Right cardiac atrium (tissue), 5 donors: ENCODE measurements at regions not wholly inside any gene's neighbourhood (a gene's known extent, or its start where the extent isn't known, plus 50 kb on each side); places are given as distances from the start of the nearest gene placed in this dataset.
"Not testable (repeated sequence)": the region's sequence is repeated elsewhere in the genome, so short reads cannot be mapped to it uniquely, and the experiment has no call there.

Experiments
- ATAC-seq, 2 donors: fragments of 200-7000 bp; cut with Tn5 transposase; one replicate each; pipeline versions ENCODE4 v1.8.0 to v1.9.1; 2020; ENCODE audit warnings: moderate library complexity in 2 of 2, mild to moderate bottlenecking in 1 of 2
- DNase-seq, 3 donors: peaks; one replicate each; pipeline ENCODE4 v3.0.0-alpha.2; 2020
- H3K27ac ChIP-seq: one replicate; pipeline ENCODE4 v1.5.1; 2013; ENCODE audit warnings: mild to moderate bottlenecking, low read length, control low read depth, moderate library complexity
- H3K27me3 ChIP-seq: one replicate; pipeline ENCODE4 v1.6.1; 2013; ENCODE audit not compliant: control insufficient read depth, insufficient read depth
- H3K4me1 ChIP-seq: one replicate; pipeline ENCODE4 v1.6.1; 2013; ENCODE audit warnings: low read length; ENCODE audit not compliant: control insufficient read depth, insufficient read depth
- H3K4me3 ChIP-seq: one replicate; pipeline ENCODE4 v1.5.1; 2013; ENCODE audit warnings: low read length, control low read depth
- H3K9me3 ChIP-seq: one replicate; pipeline ENCODE4 v1.6.1; 2013; ENCODE audit warnings: low read length; ENCODE audit not compliant: control insufficient read depth
- WGBS: extraction: QIAGEN DNeasy Blood & Tissue Kit; methylation state at CpG from one replicate; pipeline ENCODE4 v1.1.7; 2013; 5-methylcytosine and 5-hydroxymethylcytosine counted together
- intact Hi-C, 4 donors: fragments of 100-400 bp; cut with DNase I; formaldehyde crosslinking; loops; one replicate each; pipeline versions ENCODE4 v1.11.0 to v1.14.0; 2022 to 2023
- donor health status: healthy with polysubstance abuse.
- donor health status: DM: no; HTN: yes; CAD: no.
- donor health status: DM: no; HTN: no; CAD: no.
- donor health status: DM: no; HTN: yes; CAD: no; lungs with severe emphysema.
- donor health status: DM: yes; HTN: yes; CAD: no.

GRCh38 chr4:116229420-116229819 lies 856.0 kb downstream of the TRAM1L1 start:
- H3K27ac ChIP-seq, result no peak overlapping the region
- intact Hi-C loops, result no loop called here
- no peak overlapping the region for H3K4me3 ChIP-seq
- no peak for ATAC-seq
- 73% methylated on average over 3 of the region's 3 CpGs for WGBS
- no peaks in the 10 kb centered on the region for H3K9me3 ChIP-seq
- H3K27me3 ChIP-seq, result no peaks in the 10 kb centered on the region
- no peaks in the 10 kb centered on the region for H3K4me1 ChIP-seq
- DNase-seq, result no peak

- H3K27me3 ChIP-seq, result no peaks in the 10 kb centered on the region
- no peak overlapping the region for H3K4me3 ChIP-seq
- no peaks in the 10 kb centered on the region for H3K9me3 ChIP-seq
- H3K27ac ChIP-seq, result no peak overlapping the region
- ATAC-seq, result no peak
- intact Hi-C loops, result no loop called here
- DNase-seq, result no peak
- WGBS, result 57% methylated on average over 8 of the region's 8 CpGs
- H3K4me1 ChIP-seq, result no peaks in the 10 kb centered on the region
Measured at GRCh38 chr4:116223040-116223732, 862.2 kb downstream of the TRAM1L1 start.

DNA sequence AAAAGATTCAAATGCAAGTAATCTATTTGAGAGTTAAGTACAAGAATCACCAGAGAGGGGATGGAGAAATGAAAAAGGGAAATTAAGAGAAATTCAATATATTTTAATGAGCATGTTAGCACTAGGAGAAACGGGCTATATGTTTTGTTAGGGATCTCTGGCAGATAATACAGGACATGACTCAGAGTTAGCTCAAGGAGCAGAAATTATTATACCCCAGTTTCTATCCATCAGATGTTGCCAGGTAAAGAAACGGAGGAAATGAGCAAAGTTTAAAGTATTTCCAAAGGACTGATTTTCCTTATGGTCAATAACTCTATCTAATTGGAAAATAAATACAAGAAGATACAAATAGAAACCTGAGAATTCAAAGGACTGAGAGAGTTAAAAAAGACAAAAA lies 867.6 kb downstream of the TRAM1L1 start:
- Histone ChIP-seq H3K9me3 (no peaks in the 10 kb centered on the region), H3K27me3 (no peaks in the 10 kb centered on the region), H3K4me1 (no peaks in the 10 kb centered on the region), H3K4me3 (no peak overlapping the region), H3K27ac (no peak overlapping the region)
- 67% methylated on average over 2 of the region's 2 CpGs for WGBS
- no peak for ATAC-seq
- intact Hi-C loops, result no loop called here
- no peak for DNase-seq

- intact Hi-C loops, result no loop called here
- Histone ChIP-seq H3K4me3 (no peak overlapping the region), H3K9me3 (no peaks in the 10 kb centered on the region), H3K27ac (no peak overlapping the region), H3K27me3 (no peaks in the 10 kb centered on the region), H3K4me1 (no peaks in the 10 kb centered on the region)
- DNase-seq (no peak), ATAC-seq (no peak)
- 90% methylated on average over 1 of the region's 1 CpG for WGBS
Measured at GRCh38 chr4:116215622-116216021, 869.8 kb downstream of the TRAM1L1 start.

GRCh38 chr4:116202524-116202923 lies 882.9 kb downstream of the TRAM1L1 start:
- ATAC-seq (no peak), DNase-seq (no peak)
- H3K9me3 ChIP-seq, result no peaks in the 10 kb centered on the region
- no peaks in the 10 kb centered on the region for H3K27me3 ChIP-seq
- no peaks in the 10 kb centered on the region for H3K4me1 ChIP-seq
- 65% methylated on average over 1 of the region's 1 CpG for WGBS
- no peak overlapping the region for H3K27ac ChIP-seq
- no peak overlapping the region for H3K4me3 ChIP-seq
- intact Hi-C loops, result no loop called here

DNA sequence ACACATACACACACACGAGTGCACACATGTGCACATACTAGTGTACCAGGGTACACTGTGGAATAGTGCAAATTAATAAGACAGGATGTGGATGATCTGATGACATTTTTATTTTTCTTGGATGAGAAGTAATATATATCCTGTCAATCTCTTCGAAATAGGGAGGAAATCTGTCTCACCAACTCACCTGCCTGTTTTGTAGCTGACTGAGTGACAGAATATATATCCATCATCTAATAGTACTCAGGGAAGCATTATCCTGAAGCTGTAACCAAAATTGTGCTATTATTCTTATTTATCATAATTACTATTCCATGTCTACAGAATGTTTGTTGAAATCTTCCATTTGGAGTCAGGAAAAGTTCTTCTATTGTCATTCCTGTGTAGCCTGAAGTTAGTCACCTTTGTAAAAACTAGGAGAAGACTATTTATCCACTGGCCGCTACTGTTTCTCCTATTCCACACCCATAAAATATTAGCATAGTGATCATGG lies 888.0 kb downstream of the TRAM1L1 start:
- Histone ChIP-seq H3K27me3 (no peaks in the 10 kb centered on the region), H3K4me3 (no peak overlapping the region), H3K27ac (no peak overlapping the region), H3K4me1 (no peaks in the 10 kb centered on the region), H3K9me3 (no peaks in the 10 kb centered on the region)
- intact Hi-C loops, result no loop called here
- 78% methylated on average over 3 of the region's 3 CpGs for WGBS
- ATAC-seq (no peak), DNase-seq (no peak)

DNA sequence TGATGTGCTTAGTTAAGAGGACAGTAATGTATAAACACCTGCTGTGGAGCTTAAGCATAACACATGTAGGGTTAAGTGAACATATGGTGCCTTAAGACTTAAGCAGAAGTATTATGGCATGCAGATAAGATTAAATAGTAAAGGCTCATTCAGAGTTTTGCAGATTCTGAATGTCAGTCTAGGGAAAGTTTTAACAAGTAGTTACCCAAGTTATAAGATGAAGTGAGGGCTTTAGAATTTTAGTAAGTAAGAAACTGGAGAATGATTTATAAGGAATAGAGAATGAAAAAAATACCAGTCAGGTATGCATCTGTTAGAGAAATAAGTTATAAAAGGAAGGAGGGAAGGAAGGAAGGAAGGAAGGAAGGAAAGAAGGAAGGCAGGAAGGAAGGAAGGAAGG lies 902.1 kb downstream of the TRAM1L1 start:
- Histone ChIP-seq H3K4me3 (no peak overlapping the region), H3K27ac (no peak overlapping the region), H3K4me1 (no peaks in the 10 kb centered on the region), H3K27me3 (no peaks in the 10 kb centered on the region), H3K9me3 (no peaks in the 10 kb centered on the region)
- DNase-seq (no peak), ATAC-seq (no peak)
- intact Hi-C loops, result no loop called here

GRCh38 chr4:116180157-116180601 lies 905.2 kb downstream of the TRAM1L1 start:
- H3K27me3 ChIP-seq, result no peaks in the 10 kb centered on the region
- H3K9me3 ChIP-seq, result no peaks in the 10 kb centered on the region
- ATAC-seq, result no peak
- no peak overlapping the region for H3K4me3 ChIP-seq
- no peaks in the 10 kb centered on the region for H3K4me1 ChIP-seq
- H3K27ac ChIP-seq, result no peak overlapping the region
- WGBS, result 17% methylated on average over 2 of the region's 2 CpGs
- intact Hi-C loops, result no loop called here
- no peak for DNase-seq

GRCh38 chr4:116151371-116151770 lies 934.0 kb downstream of the TRAM1L1 start:
- ATAC-seq, DNase-seq, intact Hi-C loops, H3K27me3 ChIP-seq, H3K4me1 ChIP-seq, H3K9me3 ChIP-seq, H3K4me3 ChIP-seq, H3K27ac ChIP-seq: not testable (repeated sequence)
- 88% methylated on average over 9 of the region's 9 CpGs for WGBS

- WGBS, result 92% methylated on average over 1 of the region's 1 CpG
- no peaks in the 10 kb centered on the region for H3K27me3 ChIP-seq
- no peak overlapping the region for H3K4me3 ChIP-seq
- H3K4me1 ChIP-seq, result no peaks in the 10 kb centered on the region
- no peaks in the 10 kb centered on the region for H3K9me3 ChIP-seq
- ATAC-seq (no peak), DNase-seq (no peak)
- no peak overlapping the region for H3K27ac ChIP-seq
- intact Hi-C loops, result no loop called here
Measured at GRCh38 chr4:116150152-116150551, 935.2 kb downstream of the TRAM1L1 start.

DNA sequence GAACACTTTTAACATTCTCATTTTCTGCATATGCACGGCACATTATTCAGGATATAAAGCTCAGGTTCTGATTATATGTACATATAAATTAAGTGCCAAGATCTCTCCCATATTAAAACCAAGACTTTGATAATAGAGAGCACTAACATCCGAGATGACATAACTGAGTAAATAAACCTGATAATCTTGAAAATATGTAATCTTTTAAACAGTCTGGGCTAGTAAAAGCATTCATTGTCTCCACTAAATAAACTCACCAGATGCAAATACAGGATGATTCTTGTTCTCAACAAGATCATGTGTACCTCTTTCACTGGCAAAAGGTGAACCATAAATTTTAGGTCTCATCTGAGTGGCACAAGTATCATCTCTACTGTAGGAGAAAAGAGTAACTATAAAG lies 942.2 kb downstream of the TRAM1L1 start:
- no peak overlapping the region for H3K27ac ChIP-seq
- 52% methylated on average over 2 of the region's 2 CpGs for WGBS
- DNase-seq (no peak), ATAC-seq (no peak)
- no peaks in the 10 kb centered on the region for H3K27me3 ChIP-seq
- no peaks in the 10 kb centered on the region for H3K9me3 ChIP-seq
- intact Hi-C loops, result no loop called here
- no peaks in the 10 kb centered on the region for H3K4me1 ChIP-seq
- no peak overlapping the region for H3K4me3 ChIP-seq

- no peaks in the 10 kb centered on the region for H3K9me3 ChIP-seq
- no peak overlapping the region for H3K27ac ChIP-seq
- no peaks in the 10 kb centered on the region for H3K4me1 ChIP-seq
- ATAC-seq (no peak), DNase-seq (no peak)
- 85% methylated on average over 3 of the region's 3 CpGs for WGBS
- H3K27me3 ChIP-seq, result no peaks in the 10 kb centered on the region
- no peak overlapping the region for H3K4me3 ChIP-seq
- intact Hi-C loops, result no loop called here
Measured at GRCh38 chr4:116132946-116133345, 952.4 kb downstream of the TRAM1L1 start.
